GM19468 (cell line): ENCODE measurements at regions not wholly inside any gene's neighbourhood (a gene's known extent, or its start where the extent isn't known, plus 50 kb on each side); places are given as distances from the start of the nearest gene placed in this dataset.

Source experiments
- ATAC-seq: cut with Tn5 transposase; IDR thresholded peaks from one replicate; pipeline ENCODE4 v1.9.1; 2021; ENCODE audit warnings: mild to moderate bottlenecking, moderate library complexity, moderate number of reproducible peaks; ENCODE audit not compliant: unreplicated experiment; ENCODE audit errors: extremely low read depth

GRCh38 chr1:24995140-24995539 is 65.1 kb upstream of the RUNX3 start:
- ATAC-seq = no peak

GRCh38 chr1:24993871-24994580 is 64.0 kb upstream of the RUNX3 start:
- no peak for ATAC-seq

- no peak for ATAC-seq
Measured at GRCh38 chr1:24992761-24993211, 62.7 kb upstream of the RUNX3 start.

- no peak for ATAC-seq
Measured at GRCh38 chr1:24992124-24992760, 62.2 kb upstream of the RUNX3 start.

GRCh38 chr1:24991697-24992096 is 61.6 kb upstream of the RUNX3 start:
- no peak for ATAC-seq

- ATAC-seq = no peak
Measured at GRCh38 chr1:24990779-24991641, 60.9 kb upstream of the RUNX3 start.

GRCh38 chr1:24990136-24990535 is 60.1 kb upstream of the RUNX3 start:
- ATAC-seq = no peak

- ATAC-seq = no peak
Measured at GRCh38 chr1:24989082-24989481, 59.0 kb upstream of the RUNX3 start.

GRCh38 chr1:24988558-24988912 is 58.5 kb upstream of the RUNX3 start:
- no peak for ATAC-seq

GRCh38 chr1:24987875-24988557 is 57.9 kb upstream of the RUNX3 start:
- ATAC-seq = no peak

GRCh38 chr1:24987424-24987823 is 57.3 kb upstream of the RUNX3 start:
- ATAC-seq = no peak

GRCh38 chr1:24986372-24986965 is 56.4 kb upstream of the RUNX3 start:
- no peak for ATAC-seq

- no peak for ATAC-seq
Measured at GRCh38 chr1:24985737-24986136, 55.7 kb upstream of the RUNX3 start.

- ATAC-seq = no peak
Measured at GRCh38 chr1:24984800-24985522, 54.9 kb upstream of the RUNX3 start.

GRCh38 chr1:24984300-24984699 is 54.2 kb upstream of the RUNX3 start:
- no peak for ATAC-seq

- ATAC-seq = no peak
Measured at GRCh38 chr1:24983006-24983680, 53.1 kb upstream of the RUNX3 start.

- ATAC-seq = no peak
Measured at GRCh38 chr1:24981631-24982005, 51.5 kb upstream of the RUNX3 start.

GRCh38 chr1:24980836-24981630 is 51.0 kb upstream of the RUNX3 start:
- ATAC-seq = no peak
